C4-2B (cell line): ENCODE measurements at regions not wholly inside any gene's neighbourhood (a gene's known extent, or its start where the extent isn't known, plus 50 kb on each side); places are given as distances from the start of the nearest gene placed in this dataset.

Source experiments
- H3K27ac ChIP-seq: fragments of 450-650 bp; 2 replicates; pipeline ENCODE4 v1.5.1; 2017
- CTCF ChIP-seq: fragments of 450-650 bp; conservative IDR thresholded peaks from 2 replicates; pipeline ENCODE4 v1.5.1; 2017; ENCODE audit warnings: mild to moderate bottlenecking
- ZFX ChIP-seq: fragments of 450-650 bp; IDR thresholded peaks from 2 replicates; pipeline ENCODE4 v1.6.1; 2017

GRCh38 chr16:51009359-51009758, 141.7 kb downstream of the SALL1 start:
- TF ChIP-seq ZFX (no peak), CTCF (no peak)
- no peak overlapping the region for H3K27ac ChIP-seq

- no peak for TF ChIP-seq CTCF
- H3K27ac ChIP-seq: no peak overlapping the region
Observed at GRCh38 chr16:51008607-51009006, 142.5 kb downstream of the SALL1 start.

GRCh38 chr16:51008037-51008436, 143.0 kb downstream of the SALL1 start:
- TF ChIP-seq ZFX (no peak), CTCF (no peak)
- no peak overlapping the region for H3K27ac ChIP-seq

GRCh38 chr16:51003850-51004566, 147.1 kb downstream of the SALL1 start:
- H3K27ac ChIP-seq: no peak overlapping the region
- TF ChIP-seq ZFX (no peak), CTCF (no peak)

GRCh38 chr16:51002881-51003490, 148.1 kb downstream of the SALL1 start:
- no peak for TF ChIP-seq CTCF
- no peak for TF ChIP-seq ZFX
- no peak overlapping the region for H3K27ac ChIP-seq

GRCh38 chr16:50999181-50999580, 151.9 kb downstream of the SALL1 start:
- TF ChIP-seq ZFX (no peak), CTCF (no peak)
- no peak overlapping the region for H3K27ac ChIP-seq

GRCh38 chr16:50998411-50998810, 152.7 kb downstream of the SALL1 start:
- TF ChIP-seq ZFX (no peak), CTCF (no peak)
- H3K27ac ChIP-seq: no peak overlapping the region
